IMR-90 (cell line): ENCODE measurements at regions not wholly inside any gene's neighbourhood (a gene's known extent, or its start where the extent isn't known, plus 50 kb on each side); places are given as distances from the start of the nearest gene placed in this dataset.

ENCODE experiments used
- ATAC-seq: fragments of 200-7000 bp; cut with Tn5 transposase; 2 replicates; pipeline ENCODE4 v1.9.1; 2020; ENCODE audit warnings: low read depth, mild to moderate bottlenecking, moderate library complexity
- BruUV-seq: library from RNA; stranded (reverse); fragments of 400-500 nt; replicated peaks from 2 replicates; lab custom pipeline; 2021; lab: Mats Ljungman, UMichigan
- CTCF ChIA-PET: fragments of 300-600 bp; formaldehyde crosslinking; extraction: SDS; loops from one replicate; lab custom pipeline; 2021; ENCODE audit warnings: antibody characterized with exemption; lab: Yijun Ruan, JAX
- POLR2A ChIA-PET: fragments of 300-600 bp; sonication (Branson Sonifier 250); formaldehyde crosslinking; loops from one replicate; lab custom pipeline; 2022; ENCODE audit warnings: antibody characterized with exemption; ENCODE audit not compliant: unreplicated experiment; lab: Charles Lee
- DNase-seq: peaks from one replicate; pipeline ENCODE4 v3.0.0; 2013
- H2AFZ ChIP-seq: replicated peaks from 2 replicates; pipeline ENCODE3; 2013; ENCODE audit warnings: low read length, mild to moderate bottlenecking; ENCODE audit not compliant: poor library complexity
- H2AK5ac ChIP-seq: 2 replicates; pipeline ENCODE4 v1.6.1; 2013; ENCODE audit warnings: low read depth, low read length, inconsistent platforms
- H2AK9ac ChIP-seq: replicated peaks from 2 replicates; pipeline ENCODE3; 2013; ENCODE audit warnings: mild to moderate bottlenecking, low read depth, low read length, moderate library complexity; ENCODE audit not compliant: poor library complexity
- H2BK120ac ChIP-seq: 2 replicates; pipeline ENCODE4 v1.6.1; 2013; ENCODE audit warnings: low read depth, low read length, inconsistent platforms
- H2BK15ac ChIP-seq: 3 replicates; pipeline ENCODE4 v1.6.1; 2013; ENCODE audit warnings: low read depth, low read length, inconsistent platforms
- H2BK20ac ChIP-seq: 2 replicates; pipeline ENCODE4 v1.6.1; 2013; ENCODE audit warnings: low read depth, mild to moderate bottlenecking, inconsistent platforms, low read length, moderate library complexity
- H2BK5ac ChIP-seq: 2 replicates; pipeline ENCODE4 v1.6.1; 2013; ENCODE audit warnings: mild to moderate bottlenecking, low read depth, low read length, inconsistent platforms; ENCODE audit not compliant: poor library complexity, severe bottlenecking
- H3K14ac ChIP-seq: replicated peaks from 2 replicates; pipeline ENCODE4 v1.6.1; 2013; ENCODE audit warnings: low read depth, low read length, inconsistent platforms
- H3K18ac ChIP-seq: 2 replicates; pipeline ENCODE4 v1.6.1; 2013; ENCODE audit warnings: low read depth, low read length, control low read depth
- H3K23ac ChIP-seq: 2 replicates; pipeline ENCODE4 v1.6.1; 2013; ENCODE audit warnings: low read depth, low read length, inconsistent platforms
- H3K27ac ChIP-seq: 2 replicates; pipeline ENCODE4 v1.5.1; 2013; ENCODE audit warnings: mild to moderate bottlenecking, control low read depth, low read length; ENCODE audit not compliant: insufficient read depth
- H3K27me3 ChIP-seq: 2 replicates; pipeline ENCODE4 v1.6.1; 2013; ENCODE audit warnings: low read length; ENCODE audit not compliant: control insufficient read depth, insufficient read depth
- H3K36me3 ChIP-seq: 2 replicates; pipeline ENCODE4 v1.6.1; 2013; ENCODE audit warnings: low read length, mixed read lengths; ENCODE audit not compliant: control insufficient read depth, insufficient read depth
- H3K4ac ChIP-seq: 2 replicates; pipeline ENCODE4 v1.6.1; 2013; ENCODE audit warnings: low read depth, low read length, inconsistent platforms
- H3K4me1 ChIP-seq: 2 replicates; pipeline ENCODE4 v1.6.1; 2013; ENCODE audit warnings: low read length, mixed read lengths; ENCODE audit not compliant: control insufficient read depth, insufficient read depth
- H3K4me2 ChIP-seq: 2 replicates; pipeline ENCODE4 v1.6.1; 2013; ENCODE audit warnings: low read depth, mild to moderate bottlenecking, control low read depth, low read length, moderate library complexity
- H3K4me3 ChIP-seq: 2 replicates; pipeline ENCODE4 v1.5.1; 2013; ENCODE audit warnings: low read depth, mild to moderate bottlenecking, control low read depth, low read length, moderate library complexity; ENCODE audit not compliant: insufficient read depth
- H3K56ac ChIP-seq: 2 replicates; pipeline ENCODE4 v1.6.1; 2013; ENCODE audit warnings: low read length, inconsistent platforms; ENCODE audit not compliant: insufficient read depth; ENCODE audit errors: extremely low read depth
- H3K79me1 ChIP-seq, 2 experiments: 2 replicates each; pipeline ENCODE4 v1.6.1; 2013; ENCODE audit warnings: low read length in 2 of 2, inconsistent platforms in 1 of 2, low read depth in 1 of 2
- H3K9ac ChIP-seq: 2 replicates; pipeline ENCODE4 v1.6.1; 2013; ENCODE audit warnings: low read depth, low read length, control low read depth
- H3K9me1 ChIP-seq: 2 replicates; pipeline ENCODE4 v1.6.1; 2013; ENCODE audit warnings: low read length, inconsistent platforms; ENCODE audit not compliant: insufficient read depth
- H3K9me3 ChIP-seq: 2 replicates; pipeline ENCODE4 v1.6.1; 2013; ENCODE audit warnings: low read length; ENCODE audit not compliant: control insufficient read depth, insufficient read depth
- H4K20me1 ChIP-seq: 2 replicates; pipeline ENCODE4 v1.6.1; 2013; ENCODE audit warnings: low read length, inconsistent platforms; ENCODE audit not compliant: insufficient read depth
- H4K5ac ChIP-seq: 2 replicates; pipeline ENCODE4 v1.6.1; 2013; ENCODE audit warnings: mild to moderate bottlenecking, low read depth, low read length, control low read depth
- H4K8ac ChIP-seq, 2 experiments: 2 replicates each; pipeline ENCODE4 v1.6.1; 2013; ENCODE audit warnings: low read depth in 2 of 2, low read length in 2 of 2, control low read depth in 1 of 2, inconsistent platforms in 1 of 2
- H4K91ac ChIP-seq: 2 replicates; pipeline ENCODE4 v1.6.1; 2013; ENCODE audit warnings: low read depth, low read length, inconsistent platforms; ENCODE audit not compliant: insufficient read depth
- BHLHE40 ChIP-seq: fragments of 150-350 bp; IDR thresholded peaks from 2 replicates; pipeline ENCODE4 v1.6.1; 2016; ENCODE audit warnings: mild to moderate bottlenecking, low read depth, low read length
- CEBPB ChIP-seq: IDR thresholded peaks from 2 replicates; pipeline ENCODE4 v1.6.1; 2012; ENCODE audit warnings: low read depth, low read length, improper control_type of control experiment
- FOS ChIP-seq: fragments of 150-350 bp; IDR thresholded peaks from 2 replicates; pipeline ENCODE4 v1.6.1; 2016; ENCODE audit warnings: low read depth, low read length
- MAFK ChIP-seq: IDR thresholded peaks from 2 replicates; pipeline ENCODE4 v1.6.1; 2012; ENCODE audit warnings: low read depth, low read length, improper control_type of control experiment
- MAZ ChIP-seq: IDR thresholded peaks from 2 replicates; pipeline ENCODE4 v1.6.1; 2012; ENCODE audit warnings: low read depth, mild to moderate bottlenecking, low read length, improper control_type of control experiment, moderate library complexity, borderline replicate concordance
- MXI1 ChIP-seq: IDR thresholded peaks from 2 replicates; pipeline ENCODE4 v1.6.1; 2012; ENCODE audit warnings: low read depth, mild to moderate bottlenecking, low read length, moderate library complexity, borderline replicate concordance
- NFE2L2 ChIP-seq: fragments of 150-350 bp; IDR thresholded peaks from 2 replicates; pipeline ENCODE4 v1.6.1; 2016; ENCODE audit warnings: low read depth, mild to moderate bottlenecking, low read length
- POLR2A ChIP-seq: IDR thresholded peaks from 2 replicates; pipeline ENCODE4 v1.6.1; 2012; ENCODE audit warnings: mild to moderate bottlenecking, low read depth, low read length
- RAD21 ChIP-seq: IDR thresholded peaks from 2 replicates; pipeline ENCODE4 v1.6.1; 2012; ENCODE audit warnings: low read length, improper control_type of control experiment
- RCOR1 ChIP-seq: IDR thresholded peaks from 2 replicates; pipeline ENCODE4 v1.6.1; 2012; ENCODE audit warnings: mild to moderate bottlenecking, low read length, improper control_type of control experiment; ENCODE audit not compliant: insufficient replicate concordance
- RFX5 ChIP-seq: IDR thresholded peaks from 2 replicates; pipeline ENCODE4 v1.8.0; 2012; ENCODE audit warnings: low read depth, mild to moderate bottlenecking, low read length, moderate library complexity
- SMC3 ChIP-seq: fragments of 150-350 bp; IDR thresholded peaks from 2 replicates; pipeline ENCODE4 v1.6.1; 2016; ENCODE audit warnings: low read depth, mild to moderate bottlenecking, antibody characterized with exemption, low read length, moderate library complexity
- WGBS, 2 experiments: methylation state at CpG; one replicate each; pipeline versions ENCODE4 v1.1.5 to v1.1.7; 2013; ENCODE audit warnings: missing lambda C conversion rate in 2 of 2; ENCODE audit not compliant: insufficient read length in 1 of 2; ENCODE audit errors: extremely low coverage in 2 of 2; 5-methylcytosine and 5-hydroxymethylcytosine counted together
- dilution Hi-C: fragments of 300-500 bp; cut with HindIII; formaldehyde crosslinking; loops from one replicate; pipeline ENCODE4 v1.14.3; 2018; ENCODE audit warnings: low sequenced_read_pairs; ENCODE audit not compliant: unreplicated experiment
- in situ Hi-C: fragments of 300-500 bp; cut with MboI; formaldehyde crosslinking; loops from 3 replicates; pipeline ENCODE4 v1.14.3; 2019; ENCODE audit warnings: low sequenced_read_pairs, inconsistent platforms, mixed read lengths
- intact Hi-C: fragments of 100-400 bp; cut with micrococcal nuclease; formaldehyde crosslinking; loops from 2 replicates; pipeline ENCODE4 v1.10.0; 2022
- TF ChIP-seq, protein P1 (sequence below): conservative IDR thresholded peaks from 2 replicates; pipeline ENCODE4 v1.5.1; 2012; ENCODE audit warnings: mild to moderate bottlenecking, low read depth, low read length, improper control_type of control experiment
- TF ChIP-seq, protein P2 (sequence below): fragments of 150-350 bp; IDR thresholded peaks from 2 replicates; pipeline ENCODE4 v1.6.1; 2016; ENCODE audit warnings: low read depth, mild to moderate bottlenecking, low read length, moderate library complexity, borderline replicate concordance

DNA sequence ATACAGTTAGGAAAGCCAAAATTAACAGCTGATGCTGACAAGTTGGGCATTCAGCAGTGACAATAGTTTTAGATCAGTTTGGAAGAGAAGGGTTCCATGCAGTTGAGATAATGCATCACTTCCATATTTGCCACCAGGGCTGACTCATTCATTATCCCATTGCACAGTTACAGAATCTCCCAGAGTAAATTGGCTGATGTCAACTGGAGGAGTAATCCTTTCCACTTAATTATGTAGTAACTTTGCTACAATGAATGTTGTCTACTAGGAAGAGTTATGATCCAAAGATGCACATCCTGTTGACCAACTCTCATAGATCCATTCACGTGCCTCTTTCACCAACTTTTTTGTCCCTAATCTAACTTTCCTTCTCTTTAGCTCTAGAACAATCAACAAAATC, 123.3 kb upstream of the LUZP2 start:
- TF ChIP-seq RAD21 (no peak), MAZ (no peak), BHLHE40 (no peak), NFE2L2 (no peak), CEBPB (no peak), MAFK (no peak), RFX5 (no peak), RCOR1 (no peak), SMC3 (no peak), MXI1 (no peak), POLR2A (no peak), FOS (no peak)
- TF ChIP-seq, protein P1, sequence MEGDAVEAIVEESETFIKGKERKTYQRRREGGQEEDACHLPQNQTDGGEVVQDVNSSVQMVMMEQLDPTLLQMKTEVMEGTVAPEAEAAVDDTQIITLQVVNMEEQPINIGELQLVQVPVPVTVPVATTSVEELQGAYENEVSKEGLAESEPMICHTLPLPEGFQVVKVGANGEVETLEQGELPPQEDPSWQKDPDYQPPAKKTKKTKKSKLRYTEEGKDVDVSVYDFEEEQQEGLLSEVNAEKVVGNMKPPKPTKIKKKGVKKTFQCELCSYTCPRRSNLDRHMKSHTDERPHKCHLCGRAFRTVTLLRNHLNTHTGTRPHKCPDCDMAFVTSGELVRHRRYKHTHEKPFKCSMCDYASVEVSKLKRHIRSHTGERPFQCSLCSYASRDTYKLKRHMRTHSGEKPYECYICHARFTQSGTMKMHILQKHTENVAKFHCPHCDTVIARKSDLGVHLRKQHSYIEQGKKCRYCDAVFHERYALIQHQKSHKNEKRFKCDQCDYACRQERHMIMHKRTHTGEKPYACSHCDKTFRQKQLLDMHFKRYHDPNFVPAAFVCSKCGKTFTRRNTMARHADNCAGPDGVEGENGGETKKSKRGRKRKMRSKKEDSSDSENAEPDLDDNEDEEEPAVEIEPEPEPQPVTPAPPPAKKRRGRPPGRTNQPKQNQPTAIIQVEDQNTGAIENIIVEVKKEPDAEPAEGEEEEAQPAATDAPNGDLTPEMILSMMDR, result no peak
- TF ChIP-seq, protein P2, sequence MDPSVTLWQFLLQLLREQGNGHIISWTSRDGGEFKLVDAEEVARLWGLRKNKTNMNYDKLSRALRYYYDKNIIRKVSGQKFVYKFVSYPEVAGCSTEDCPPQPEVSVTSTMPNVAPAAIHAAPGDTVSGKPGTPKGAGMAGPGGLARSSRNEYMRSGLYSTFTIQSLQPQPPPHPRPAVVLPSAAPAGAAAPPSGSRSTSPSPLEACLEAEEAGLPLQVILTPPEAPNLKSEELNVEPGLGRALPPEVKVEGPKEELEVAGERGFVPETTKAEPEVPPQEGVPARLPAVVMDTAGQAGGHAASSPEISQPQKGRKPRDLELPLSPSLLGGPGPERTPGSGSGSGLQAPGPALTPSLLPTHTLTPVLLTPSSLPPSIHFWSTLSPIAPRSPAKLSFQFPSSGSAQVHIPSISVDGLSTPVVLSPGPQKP, result no peak
- peak; percentile 46; the same call in 1 of the 2 replicates for ATAC-seq

More for the DNA sequence above, 123.3 kb upstream of the LUZP2 start:
- peak; percentile 3 for DNase-seq
- no peak overlapping the region for H3K4me3 ChIP-seq
- no peak overlapping the region for H2BK120ac ChIP-seq
- H3K14ac ChIP-seq, result no peak overlapping the region
- no CpG with 5 or more reads among the region's 1 CpG for WGBS, 2 experiments
- dilution Hi-C loops, result no loop called here
- H3K4ac ChIP-seq, result no peak overlapping the region
- H4K20me1 ChIP-seq, result no peaks in the 10 kb centered on the region
- H3K4me1 ChIP-seq, result no peaks in the 10 kb centered on the region
- H3K56ac ChIP-seq, result no peak overlapping the region
- no peaks in the 10 kb centered on the region for H3K36me3 ChIP-seq
- no peak overlapping the region for H3K9ac ChIP-seq
- no peaks in the 10 kb centered on the region for H3K79me1 ChIP-seq
- intact Hi-C loops, result loop anchor here (10.0 kb wide), 1 partner anchor 109 kb away; no protein-coding TSS in a partner anchor
- POLR2A ChIA-PET, result no interaction called here
- no peak overlapping the region for H3K23ac ChIP-seq
- CTCF ChIA-PET, result no interaction called here
- no peak overlapping the region for H3K18ac ChIP-seq
- no TSS peak for BruUV-seq
- no peak overlapping the region; the same call in 2 of the 3 replicates for H2BK15ac ChIP-seq
- H2BK5ac ChIP-seq, result no peak overlapping the region
- no peak overlapping the region for H4K5ac ChIP-seq
- H2AK9ac ChIP-seq, result no peak overlapping the region
- H4K8ac ChIP-seq, result no peak overlapping the region
- no peak overlapping the region for H2AFZ ChIP-seq
- no peaks in the 10 kb centered on the region; the same call in 1 of the 2 replicates for H3K9me1 ChIP-seq
- H3K27me3 ChIP-seq, result no peaks in the 10 kb centered on the region
- H3K9me3 ChIP-seq, result no peaks in the 10 kb centered on the region
- no peak overlapping the region for H2BK20ac ChIP-seq
- no peak overlapping the region for H3K4me2 ChIP-seq
- in situ Hi-C loops, result no loop called here
- H2AK5ac ChIP-seq, result no peak overlapping the region
- no peak overlapping the region for H4K91ac ChIP-seq
- H3K27ac ChIP-seq, result no peak overlapping the region
